Spleen (tissue), 11 donors: ENCODE measurements at regions not wholly inside any gene's neighbourhood (a gene's known extent, or its start where the extent isn't known, plus 50 kb on each side); places are given as distances from the start of the nearest gene placed in this dataset.

ENCODE experiments used
- DNase-seq: peaks from one replicate; pipeline ENCODE4 v3.0.0-alpha.2; 2020
- H3K27ac ChIP-seq, 8 donors: fragments of 200-600 bp; sonication (generic) in 7 of 8; 1 replicate in 4 of 8; 2 replicates in 4 of 8; pipeline versions ENCODE4 v1.5.0 to v1.8.0; 2016 to 2021; ENCODE audit warnings: inconsistent platforms in 4 of 8, mild to moderate bottlenecking in 4 of 8, moderate library complexity in 1 of 8
- H3K27me3 ChIP-seq, 7 donors: fragments of 200-600 bp; sonication (generic) in 6 of 7; replicated peaks in 1 of 7; 1 replicate in 4 of 7; 2 replicates in 3 of 7; pipeline versions ENCODE4 v1.5.0 to v1.8.0; 2016 to 2021; ENCODE audit warnings: inconsistent platforms in 3 of 7, mild to moderate bottlenecking in 1 of 7
- H3K36me3 ChIP-seq, 6 donors: fragments of 200-600 bp; sonication (generic) in 5 of 6; 1 replicate in 4 of 6; 2 replicates in 2 of 6; pipeline versions ENCODE4 v1.5.0 to v1.8.0; 2016 to 2021; ENCODE audit warnings: inconsistent platforms in 2 of 6
- H3K4me1 ChIP-seq, 6 donors: fragments of 200-600 bp; sonication (generic) in 5 of 6; 1 replicate in 3 of 6; 2 replicates in 3 of 6; pipeline versions ENCODE4 v1.5.0 to v1.8.0; 2016 to 2021; ENCODE audit warnings: inconsistent platforms in 3 of 6
- H3K4me3 ChIP-seq, 8 donors: fragments of 200-600 bp; sonication (generic) in 7 of 8; 1 replicate in 4 of 8; 2 replicates in 4 of 8; pipeline versions ENCODE4 v1.5.0 to v1.8.0; 2016 to 2021; ENCODE audit warnings: inconsistent platforms in 4 of 8, mild to moderate bottlenecking in 4 of 8, moderate library complexity in 2 of 8
- H3K9me3 ChIP-seq, 8 donors: fragments of 200-600 bp; sonication (generic) in 7 of 8; 1 replicate in 4 of 8; 2 replicates in 4 of 8; pipeline versions ENCODE4 v1.5.0 to v1.8.0; 2016 to 2021; ENCODE audit warnings: inconsistent platforms in 4 of 8
- POLR2A ChIP-seq, 3 donors: fragments of 450-650 bp; IDR thresholded peaks; one replicate each; pipeline ENCODE4 v1.5.1; 2017; ENCODE audit warnings: antibody characterized with exemption in 3 of 3, mild to moderate bottlenecking in 1 of 3
- POLR2AphosphoS5 ChIP-seq, 3 donors: sonication (generic); formaldehyde crosslinking; IDR thresholded peaks; one replicate each; pipeline ENCODE4 v1.5.1; 2017; ENCODE audit warnings: antibody characterized with exemption in 3 of 3
- WGBS, 5 donors: extraction: QIAGEN DNeasy Blood & Tissue Kit in 3 of 5; methylation state at CpG; one replicate each; pipeline versions ENCODE4 v1.1.5 to v1.1.7; 2013 to 2018; 5-methylcytosine and 5-hydroxymethylcytosine counted together
- intact Hi-C: fragments of 100-400 bp; cut with DNase I; formaldehyde crosslinking; loops from one replicate; pipeline ENCODE4 v1.15.0; 2023; ENCODE audit warnings: low total_unique reads
- TF ChIP-seq, protein P1 (sequence below), 11 experiments: fragments of 200-600 bp in 7 of 11; fragments of 450-650 bp in 4 of 11; sonication (generic) in 4 of 11; IDR thresholded peaks in 8 of 11; conservative IDR thresholded peaks in 3 of 11; 1 replicate in 7 of 11; 2 replicates in 4 of 11; pipeline versions ENCODE4 v1.4.0 to v1.8.0; 2016 to 2021; ENCODE audit warnings: antibody characterized with exemption in 11 of 11, inconsistent platforms in 4 of 11, mild to moderate bottlenecking in 1 of 11
- donor health status: healthy with polysubstance abuse.
- donor health status: DM: no; HTN: no; CAD: no; lungs with moderate emphysema.
- donor health status: DM: no; HTN: no; CAD: no.
- donor health status: Bipolar disorder and iron deficiency.
- donor health status: healthy.
- donor health status: DM: no; HTN: no; CAD: no.
- donor health status: DM: yes; HTN: yes; CAD: no.

DNA sequence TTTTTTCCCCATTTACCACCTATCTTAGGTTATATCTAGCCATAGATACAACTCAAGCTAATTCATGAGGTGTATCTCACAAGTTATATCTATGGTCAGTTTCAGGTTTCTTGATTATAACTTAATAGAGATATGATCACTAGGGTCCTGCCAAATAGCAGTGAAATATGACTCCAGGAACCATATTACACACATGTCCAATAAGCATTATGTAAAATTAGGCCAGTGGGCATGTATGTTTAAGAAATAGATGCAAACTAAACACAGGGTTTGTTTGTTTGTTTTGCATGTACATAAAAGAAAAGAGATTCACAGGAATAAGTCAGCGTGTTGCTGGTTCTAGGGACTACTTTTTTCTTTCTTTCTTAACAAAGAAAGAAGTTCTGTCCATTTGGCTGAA, 112.5 kb upstream of the ST6GALNAC5 start:
- TF ChIP-seq, protein P1, sequence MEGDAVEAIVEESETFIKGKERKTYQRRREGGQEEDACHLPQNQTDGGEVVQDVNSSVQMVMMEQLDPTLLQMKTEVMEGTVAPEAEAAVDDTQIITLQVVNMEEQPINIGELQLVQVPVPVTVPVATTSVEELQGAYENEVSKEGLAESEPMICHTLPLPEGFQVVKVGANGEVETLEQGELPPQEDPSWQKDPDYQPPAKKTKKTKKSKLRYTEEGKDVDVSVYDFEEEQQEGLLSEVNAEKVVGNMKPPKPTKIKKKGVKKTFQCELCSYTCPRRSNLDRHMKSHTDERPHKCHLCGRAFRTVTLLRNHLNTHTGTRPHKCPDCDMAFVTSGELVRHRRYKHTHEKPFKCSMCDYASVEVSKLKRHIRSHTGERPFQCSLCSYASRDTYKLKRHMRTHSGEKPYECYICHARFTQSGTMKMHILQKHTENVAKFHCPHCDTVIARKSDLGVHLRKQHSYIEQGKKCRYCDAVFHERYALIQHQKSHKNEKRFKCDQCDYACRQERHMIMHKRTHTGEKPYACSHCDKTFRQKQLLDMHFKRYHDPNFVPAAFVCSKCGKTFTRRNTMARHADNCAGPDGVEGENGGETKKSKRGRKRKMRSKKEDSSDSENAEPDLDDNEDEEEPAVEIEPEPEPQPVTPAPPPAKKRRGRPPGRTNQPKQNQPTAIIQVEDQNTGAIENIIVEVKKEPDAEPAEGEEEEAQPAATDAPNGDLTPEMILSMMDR (IDR thresholded peaks at IDR 0.05 in 8 of 11, conservative IDR thresholded peaks at IDR 0.05 in 3 of 11) = no peak
- no peak for TF ChIP-seq POLR2AphosphoS5 (IDR thresholded peaks at IDR 0.05)
- TF ChIP-seq POLR2A (IDR thresholded peaks at IDR 0.05) = no peak
- H3K4me1 ChIP-seq = no peaks in the 10 kb centered on the region
- 89 to 97% (median 93%) methylated on average over 1 of the region's 1 CpG for WGBS, 5 donors
- no peaks in the 10 kb centered on the region for H3K9me3 ChIP-seq
- no peak overlapping the region for H3K27ac ChIP-seq
- H3K27me3 ChIP-seq = no peaks in the 10 kb centered on the region
- DNase-seq = no peak
- H3K36me3 ChIP-seq = no peaks in the 10 kb centered on the region
- H3K4me3 ChIP-seq = no peak overlapping the region
- intact Hi-C loops = no loop called here

DNA sequence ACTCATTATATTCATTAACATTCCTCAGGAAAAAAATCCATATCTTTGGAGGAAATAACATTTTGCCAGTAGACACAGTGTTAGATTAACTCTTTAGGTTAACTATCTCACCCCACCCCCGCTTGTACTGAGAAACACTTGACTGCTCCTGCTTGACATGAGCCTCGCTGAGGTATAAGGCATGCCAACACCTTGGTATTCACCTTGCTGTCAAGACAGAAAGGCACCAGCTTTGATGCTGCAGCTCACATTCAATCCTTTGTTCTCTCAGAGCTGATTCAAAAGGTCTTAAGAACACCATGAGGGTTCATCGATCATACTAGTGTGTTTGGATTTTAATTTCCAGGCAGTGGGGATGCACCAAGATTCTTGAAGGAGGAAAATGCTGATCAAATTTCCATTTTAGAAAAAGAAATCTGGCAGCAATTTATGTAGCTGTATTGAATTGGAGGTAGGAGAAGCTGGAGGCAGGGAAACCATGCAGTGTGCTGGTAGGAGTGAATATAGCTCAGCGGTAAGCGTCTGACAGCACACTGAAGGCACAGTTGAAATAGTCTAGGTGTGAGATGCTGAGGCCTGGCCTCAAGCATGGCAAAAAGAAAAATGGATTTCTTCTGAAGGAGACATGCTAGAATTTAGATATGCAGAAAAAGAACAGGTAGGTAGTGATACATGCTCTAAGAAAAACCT, 108.0 kb upstream of the ST6GALNAC5 start:
- H3K27ac ChIP-seq = no peak overlapping the region
- no peak for DNase-seq
- H3K36me3 ChIP-seq = no peaks in the 10 kb centered on the region
- no peaks in the 10 kb centered on the region for H3K4me1 ChIP-seq
- intact Hi-C loops = no loop called here
- 74 to 91% (median 76%) methylated on average over 5 of the region's 5 CpGs for WGBS, 5 donors
- H3K9me3 ChIP-seq = no peaks in the 10 kb centered on the region
- no peaks in the 10 kb centered on the region for H3K27me3 ChIP-seq
- no peak for TF ChIP-seq POLR2A (IDR thresholded peaks at IDR 0.05)
- TF ChIP-seq POLR2AphosphoS5 (IDR thresholded peaks at IDR 0.05) = no peak
- TF ChIP-seq, protein P1 (IDR thresholded peaks at IDR 0.05 in 8 of 11, conservative IDR thresholded peaks at IDR 0.05 in 3 of 11) = no peak
- H3K4me3 ChIP-seq = no peak overlapping the region

DNA sequence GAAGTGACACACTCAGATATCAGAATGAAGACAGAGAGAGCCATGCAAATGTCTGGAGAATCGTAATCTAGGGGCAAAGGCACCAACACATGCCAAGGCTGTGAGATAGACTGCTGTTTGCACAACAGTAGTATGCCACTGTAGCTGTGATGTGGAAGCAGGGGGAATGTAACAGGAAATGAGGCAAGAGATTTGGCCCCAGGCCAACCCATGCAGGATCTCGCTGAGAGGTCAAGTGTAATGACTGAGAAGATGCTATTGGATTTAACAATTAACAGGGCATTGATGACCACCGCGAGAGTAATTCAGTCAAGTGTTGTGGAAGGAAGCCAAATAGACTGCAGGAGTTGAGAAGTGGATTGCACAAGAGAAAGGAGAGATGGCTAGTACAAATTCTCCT, 107.3 kb upstream of the ST6GALNAC5 start:
- Histone ChIP-seq H3K9me3 (no peaks in the 10 kb centered on the region), H3K27ac (no peak overlapping the region), H3K27me3 (peaks cover 0 to 1% (median 0%) of the 10 kb centered on the region in 7 donors), H3K4me1 (peaks cover 0 to 2% (median 0%) of the 10 kb centered on the region in 6 donors), H3K36me3 (no peaks in the 10 kb centered on the region), H3K4me3 (no peak overlapping the region)
- TF ChIP-seq, protein P1 (IDR thresholded peaks at IDR 0.05 in 8 of 11, conservative IDR thresholded peaks at IDR 0.05 in 3 of 11) = no peak
- TF ChIP-seq POLR2AphosphoS5 (IDR thresholded peaks at IDR 0.05) (no peak), POLR2A (IDR thresholded peaks at IDR 0.05) (no peak)
- DNase-seq = no peak
- WGBS, 5 donors = 40 to 56% (median 44%) methylated on average over 4 of the region's 4 CpGs
- intact Hi-C loops = no loop called here

DNA sequence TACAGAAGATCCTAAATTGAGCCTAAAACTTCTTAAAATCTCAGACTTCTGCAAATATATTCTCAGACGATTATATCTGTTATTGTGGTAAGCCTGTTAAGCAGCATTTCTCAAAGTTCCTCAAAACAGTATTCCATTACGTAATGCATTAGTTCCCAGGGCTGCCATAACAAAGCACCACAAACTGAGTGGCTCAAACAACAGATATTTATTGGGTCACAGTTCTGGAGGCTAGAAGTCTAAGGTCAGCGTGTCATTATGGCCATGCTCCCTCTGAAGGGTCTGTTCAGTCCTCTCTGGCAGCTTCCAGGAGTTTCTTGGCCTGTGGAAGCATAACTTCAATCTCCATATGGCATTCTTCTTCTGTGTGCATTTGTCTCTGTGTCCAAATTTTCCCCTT, 103.5 kb upstream of the ST6GALNAC5 start:
- peaks cover 0 to 7% (median 2%) of the 10 kb centered on the region in 6 donors for H3K4me1 ChIP-seq
- 42 to 53% (median 47%) methylated on average over 3 of the region's 3 CpGs for WGBS, 5 donors
- no peaks in the 10 kb centered on the region for H3K9me3 ChIP-seq
- intact Hi-C loops = no loop called here
- H3K27me3 ChIP-seq = peaks cover 0 to 26% (median 0%) of the 10 kb centered on the region in 7 donors
- no peak overlapping the region for H3K4me3 ChIP-seq
- DNase-seq = no peak
- TF ChIP-seq POLR2A (IDR thresholded peaks at IDR 0.05) = no peak
- TF ChIP-seq, protein P1 (IDR thresholded peaks at IDR 0.05 in 8 of 11, conservative IDR thresholded peaks at IDR 0.05 in 3 of 11) = no peak
- TF ChIP-seq POLR2AphosphoS5 (IDR thresholded peaks at IDR 0.05) = no peak
- no peaks in the 10 kb centered on the region for H3K36me3 ChIP-seq
- H3K27ac ChIP-seq = no peak overlapping the region
